Transverse colon (tissue), 4 donors: ENCODE measurements at regions not wholly inside any gene's neighbourhood (a gene's known extent, or its start where the extent isn't known, plus 50 kb on each side); places are given as distances from the start of the nearest gene placed in this dataset.

ENCODE experiments used
- EP300 ChIP-seq: sonication (generic); formaldehyde crosslinking; IDR thresholded peaks from one replicate; pipeline ENCODE4 v1.6.1; 2017; ENCODE audit warnings: antibody characterized with exemption, low read depth
- POLR2A ChIP-seq: fragments of 450-650 bp; IDR thresholded peaks from one replicate; pipeline ENCODE4 v1.6.1; 2016; ENCODE audit warnings: antibody characterized with exemption, mild to moderate bottlenecking, moderate library complexity
- POLR2AphosphoS5 ChIP-seq, 3 donors: sonication (generic); formaldehyde crosslinking; IDR thresholded peaks; one replicate each; pipeline ENCODE4 v1.6.1; 2016; ENCODE audit warnings: antibody characterized with exemption in 3 of 3
- TF ChIP-seq, protein P1 (sequence below), 5 experiments: fragments of 200-600 bp in 3 of 5; fragments of 450-650 bp in 2 of 5; sonication (generic) in 3 of 5; IDR thresholded peaks; 1 replicate in 2 of 5; 2 replicates in 3 of 5; pipeline ENCODE4 v1.5.1; 2016 to 2017; ENCODE audit warnings: antibody characterized with exemption in 5 of 5, inconsistent platforms in 3 of 5, mild to moderate bottlenecking in 2 of 5, moderate library complexity in 1 of 5

DNA sequence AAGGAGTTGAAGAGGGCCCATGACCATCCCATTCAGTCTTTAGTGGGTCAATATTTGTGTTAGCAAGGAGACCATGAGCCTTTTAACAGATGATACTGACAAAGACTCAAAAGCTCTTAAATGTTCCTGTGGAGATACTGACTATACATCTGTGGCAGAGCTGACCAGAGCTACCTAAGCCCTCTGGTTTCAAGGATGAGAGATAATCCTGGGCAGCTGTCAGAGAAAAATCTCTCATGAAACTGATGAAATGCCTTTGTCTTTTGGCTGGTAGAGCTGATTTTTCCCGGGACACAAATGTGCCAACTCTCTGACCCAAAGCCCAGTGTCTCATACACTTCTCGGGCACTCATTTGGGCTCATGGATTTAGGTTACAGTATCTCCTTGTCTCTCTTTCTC lies 100.9 kb downstream of the XCL2 start:
- TF ChIP-seq, protein P1, sequence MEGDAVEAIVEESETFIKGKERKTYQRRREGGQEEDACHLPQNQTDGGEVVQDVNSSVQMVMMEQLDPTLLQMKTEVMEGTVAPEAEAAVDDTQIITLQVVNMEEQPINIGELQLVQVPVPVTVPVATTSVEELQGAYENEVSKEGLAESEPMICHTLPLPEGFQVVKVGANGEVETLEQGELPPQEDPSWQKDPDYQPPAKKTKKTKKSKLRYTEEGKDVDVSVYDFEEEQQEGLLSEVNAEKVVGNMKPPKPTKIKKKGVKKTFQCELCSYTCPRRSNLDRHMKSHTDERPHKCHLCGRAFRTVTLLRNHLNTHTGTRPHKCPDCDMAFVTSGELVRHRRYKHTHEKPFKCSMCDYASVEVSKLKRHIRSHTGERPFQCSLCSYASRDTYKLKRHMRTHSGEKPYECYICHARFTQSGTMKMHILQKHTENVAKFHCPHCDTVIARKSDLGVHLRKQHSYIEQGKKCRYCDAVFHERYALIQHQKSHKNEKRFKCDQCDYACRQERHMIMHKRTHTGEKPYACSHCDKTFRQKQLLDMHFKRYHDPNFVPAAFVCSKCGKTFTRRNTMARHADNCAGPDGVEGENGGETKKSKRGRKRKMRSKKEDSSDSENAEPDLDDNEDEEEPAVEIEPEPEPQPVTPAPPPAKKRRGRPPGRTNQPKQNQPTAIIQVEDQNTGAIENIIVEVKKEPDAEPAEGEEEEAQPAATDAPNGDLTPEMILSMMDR (IDR thresholded peaks at IDR 0.05): no peak
- no peak for TF ChIP-seq EP300
- no peak for TF ChIP-seq POLR2AphosphoS5 (IDR thresholded peaks at IDR 0.05)
- no peak for TF ChIP-seq POLR2A
